ENCODE measurements at regions not wholly inside any gene's neighbourhood (a gene's known extent, or its start where the extent isn't known, plus 50 kb on each side); places are given as distances from the start of the nearest gene placed in this dataset.

- TF ChIP-seq JUND (IDR thresholded peaks at IDR 0.05) (no peak), EGR1 (IDR thresholded peaks at IDR 0.05; ENCODE audit: low read depth) (no peak), POLR2A (IDR thresholded peaks at IDR 0.05; ENCODE audit: borderline replicate concordance, extremely low read depth, insufficient read depth, insufficient read length) (no peak), EZH2 (IDR thresholded peaks at IDR 0.05) (no peak), ZNF274 (IDR thresholded peaks at IDR 0.05; ENCODE audit: low read depth, low read length) (no peak), REST (IDR thresholded peaks at IDR 0.05; ENCODE audit: low read depth) (no peak), ZFX (IDR thresholded peaks at IDR 0.05) (no peak), POLR2AphosphoS5 (IDR thresholded peaks at IDR 0.05; ENCODE audit: low read depth, low read length) (no peak), YY1 (IDR thresholded peaks at IDR 0.05; ENCODE audit: extremely low read depth, insufficient replicate concordance, low read depth, low read length) (no peak)
- TF ChIP-seq, protein P1, sequence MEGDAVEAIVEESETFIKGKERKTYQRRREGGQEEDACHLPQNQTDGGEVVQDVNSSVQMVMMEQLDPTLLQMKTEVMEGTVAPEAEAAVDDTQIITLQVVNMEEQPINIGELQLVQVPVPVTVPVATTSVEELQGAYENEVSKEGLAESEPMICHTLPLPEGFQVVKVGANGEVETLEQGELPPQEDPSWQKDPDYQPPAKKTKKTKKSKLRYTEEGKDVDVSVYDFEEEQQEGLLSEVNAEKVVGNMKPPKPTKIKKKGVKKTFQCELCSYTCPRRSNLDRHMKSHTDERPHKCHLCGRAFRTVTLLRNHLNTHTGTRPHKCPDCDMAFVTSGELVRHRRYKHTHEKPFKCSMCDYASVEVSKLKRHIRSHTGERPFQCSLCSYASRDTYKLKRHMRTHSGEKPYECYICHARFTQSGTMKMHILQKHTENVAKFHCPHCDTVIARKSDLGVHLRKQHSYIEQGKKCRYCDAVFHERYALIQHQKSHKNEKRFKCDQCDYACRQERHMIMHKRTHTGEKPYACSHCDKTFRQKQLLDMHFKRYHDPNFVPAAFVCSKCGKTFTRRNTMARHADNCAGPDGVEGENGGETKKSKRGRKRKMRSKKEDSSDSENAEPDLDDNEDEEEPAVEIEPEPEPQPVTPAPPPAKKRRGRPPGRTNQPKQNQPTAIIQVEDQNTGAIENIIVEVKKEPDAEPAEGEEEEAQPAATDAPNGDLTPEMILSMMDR (IDR thresholded peaks at IDR 0.05 in 2 of 3, conservative IDR thresholded peaks at IDR 0.05 in 1 of 3; ENCODE audit: borderline replicate concordance in 1 of 3, insufficient read depth in 1 of 3, low read depth in 2 of 3, low read length in 2 of 3), result no peak
Observed at GRCh38 chr10:117684046-117684610, 141.6 kb downstream of the EMX2 start.
